Mesenchymal stem cell (in vitro differentiated cells and primary cell): ENCODE measurements at regions not wholly inside any gene's neighbourhood (a gene's known extent, or its start where the extent isn't known, plus 50 kb on each side); places are given as distances from the start of the nearest gene placed in this dataset.
A peak's percentile ranks its signal among the peaks of the same experiment; 100 is the strongest.
"Not testable (repeated sequence)": the region's sequence is repeated elsewhere in the genome, so short reads cannot be mapped to it uniquely, and the experiment has no call there.

Experiments
- DNase-seq: peaks from one replicate; pipeline ENCODE4 v3.0.0-alpha.2; 2013
- H2AFZ ChIP-seq: one replicate; pipeline ENCODE4 v1.6.1; 2013; ENCODE audit warnings: low read depth, mild to moderate bottlenecking, control low read depth, inconsistent platforms, low read length, moderate library complexity
- H2AK5ac ChIP-seq: 2 replicates; pipeline ENCODE4 v1.6.1; 2013; ENCODE audit warnings: low read length, moderate library complexity, mild to moderate bottlenecking, inconsistent platforms; ENCODE audit not compliant: severe bottlenecking
- H2BK120ac ChIP-seq: one replicate; pipeline ENCODE4 v1.6.1; 2013; ENCODE audit warnings: low read depth, mild to moderate bottlenecking, inconsistent platforms, low read length, moderate library complexity
- H2BK12ac ChIP-seq, 2 experiments: one replicate each; pipeline ENCODE4 v1.6.1; 2013; ENCODE audit warnings: inconsistent platforms in 2 of 2, low read length in 2 of 2, mild to moderate bottlenecking in 2 of 2, moderate library complexity in 2 of 2, control low read depth in 1 of 2
- H2BK15ac ChIP-seq: one replicate; pipeline ENCODE4 v1.6.1; 2013; ENCODE audit warnings: mild to moderate bottlenecking, low read depth, inconsistent platforms; ENCODE audit not compliant: poor library complexity, severe bottlenecking
- H2BK5ac ChIP-seq: 2 replicates; pipeline ENCODE4 v1.6.1; 2013; ENCODE audit warnings: low read depth, mild to moderate bottlenecking, low read length, control low read depth, inconsistent platforms; ENCODE audit not compliant: poor library complexity, severe bottlenecking
- H3K14ac ChIP-seq, 2 experiments: one replicate each; pipeline ENCODE4 v1.6.1; 2013; ENCODE audit warnings: inconsistent platforms in 2 of 2, low read length in 2 of 2, control low read depth in 1 of 2, mild to moderate bottlenecking in 1 of 2, moderate library complexity in 1 of 2
- H3K18ac ChIP-seq, 2 experiments: one replicate each; pipeline ENCODE4 v1.6.1; 2013; ENCODE audit warnings: inconsistent platforms in 2 of 2, low read length in 2 of 2, control low read depth in 1 of 2, low read depth in 1 of 2, mild to moderate bottlenecking in 1 of 2
- H3K23ac ChIP-seq, 2 experiments: one replicate each; pipeline ENCODE4 v1.6.1; 2013; ENCODE audit warnings: inconsistent platforms in 2 of 2, low read length in 2 of 2, mild to moderate bottlenecking in 2 of 2, moderate library complexity in 2 of 2, control low read depth in 1 of 2
- H3K27ac ChIP-seq: 2 replicates; pipeline ENCODE4 v1.5.1; 2013; ENCODE audit warnings: mild to moderate bottlenecking, moderate library complexity, low read length, control low read depth, inconsistent platforms; ENCODE audit not compliant: poor library complexity, severe bottlenecking
- H3K27me3 ChIP-seq, 2 experiments: 2 replicates each; pipeline versions ENCODE4 v1.6.1 to v1.7.0; 2013; ENCODE audit warnings: low read length in 2 of 2, mild to moderate bottlenecking in 2 of 2, moderate library complexity in 2 of 2, control low read depth in 1 of 2, inconsistent platforms in 1 of 2; ENCODE audit not compliant: control insufficient read depth in 1 of 2, insufficient read depth in 1 of 2
- H3K36me3 ChIP-seq, 2 experiments: 2 replicates each; pipeline versions ENCODE4 v1.6.1 to v1.7.0; 2013; ENCODE audit warnings: low read length in 2 of 2, control low read depth in 1 of 2, inconsistent platforms in 1 of 2, low read depth in 1 of 2, mild to moderate bottlenecking in 1 of 2; ENCODE audit not compliant: insufficient read depth in 2 of 2, control insufficient read depth in 1 of 2
- H3K4ac ChIP-seq, 2 experiments: one replicate each; pipeline ENCODE4 v1.6.1; 2013; ENCODE audit warnings: inconsistent platforms in 2 of 2, low read length in 2 of 2, mild to moderate bottlenecking in 2 of 2, moderate library complexity in 2 of 2, control low read depth in 1 of 2, low read depth in 1 of 2
- H3K4me1 ChIP-seq: 2 replicates; pipeline ENCODE4 v1.6.1; 2013; ENCODE audit warnings: low read depth, low read length, control low read depth; ENCODE audit not compliant: control insufficient read depth, insufficient read depth
- H3K4me2 ChIP-seq: 2 replicates; pipeline ENCODE4 v1.6.1; 2013; ENCODE audit warnings: low read length, mild to moderate bottlenecking, inconsistent platforms; ENCODE audit not compliant: poor library complexity, severe bottlenecking
- H3K4me3 ChIP-seq, 2 experiments: 2 replicates each; pipeline versions ENCODE4 v1.5.1 to v1.7.0; 2013; ENCODE audit warnings: low read length in 2 of 2, mild to moderate bottlenecking in 2 of 2, control low read depth in 1 of 2, low read depth in 1 of 2; ENCODE audit not compliant: insufficient read depth in 1 of 2
- H3K79me1 ChIP-seq: replicated peaks from 2 replicates; pipeline ENCODE4 v1.6.1; 2013; ENCODE audit warnings: mild to moderate bottlenecking, control low read depth, low read length, inconsistent platforms; ENCODE audit not compliant: poor library complexity, severe bottlenecking
- H3K9ac ChIP-seq: 2 replicates; pipeline ENCODE4 v1.7.0; 2013; ENCODE audit warnings: mild to moderate bottlenecking, low read length, moderate library complexity
- H3K9me3 ChIP-seq: 2 replicates; pipeline ENCODE4 v1.7.0; 2013; ENCODE audit warnings: mild to moderate bottlenecking, low read length; ENCODE audit not compliant: control insufficient read depth
- H4K8ac ChIP-seq: one replicate; pipeline ENCODE4 v1.6.1; 2013; ENCODE audit warnings: inconsistent platforms, mild to moderate bottlenecking, low read length, moderate library complexity
- H4K91ac ChIP-seq: one replicate; pipeline ENCODE4 v1.6.1; 2013; ENCODE audit warnings: mild to moderate bottlenecking, low read length, inconsistent platforms
- WGBS: methylation state at CpG from one replicate; pipeline ENCODE4 v1.1.7; 2013; ENCODE audit warnings: mixed read lengths; 5-methylcytosine and 5-hydroxymethylcytosine counted together

DNA sequence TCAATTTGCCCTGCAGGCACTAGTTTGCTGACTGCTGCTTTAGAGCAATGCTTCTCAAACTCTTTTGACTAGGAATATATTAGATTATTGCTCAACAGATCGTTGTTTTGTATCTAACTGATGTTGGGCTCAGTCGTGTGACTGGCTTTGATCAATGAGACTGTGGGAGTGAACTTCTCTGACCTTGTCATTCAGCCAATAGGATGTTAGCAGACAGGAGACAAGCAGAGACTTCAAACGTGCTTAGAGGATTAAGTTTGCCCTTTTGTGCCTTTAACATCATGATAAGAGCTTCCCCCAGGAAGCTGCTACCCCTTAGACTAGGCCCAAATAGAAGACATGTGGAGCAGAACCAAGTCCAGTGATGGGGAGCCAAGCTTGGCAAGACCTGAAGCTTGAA lies 76.7 kb upstream of the ELK3 start:
- Histone ChIP-seq H3K27me3 (peaks cover 0 to 11% of the 10 kb centered on the region in 2 experiments), H3K9me3 (peaks cover 2% of the 10 kb centered on the region), H3K9ac (no peak overlapping the region), H2BK5ac (no peak overlapping the region), H2AK5ac (no peak overlapping the region), H3K4me1 (no peaks in the 10 kb centered on the region), H4K91ac (no peak overlapping the region), H3K4me2 (no peak overlapping the region), H2BK12ac (no peak overlapping the region), H3K79me1 (no peaks in the 10 kb centered on the region), H3K14ac (no peak overlapping the region), H2AFZ (no peak overlapping the region), H3K4me3 (no peak overlapping the region), H4K8ac (no peak overlapping the region), H3K4ac (no peak overlapping the region), H3K36me3 (no peaks in the 10 kb centered on the region), H3K27ac (no peak overlapping the region), H2BK15ac (no peak overlapping the region), H3K23ac (no peak overlapping the region), H2BK120ac (no peak overlapping the region), H3K18ac (no peak overlapping the region)
- WGBS: 51% methylated on average over 3 of the region's 3 CpGs
- no peak for DNase-seq

DNA sequence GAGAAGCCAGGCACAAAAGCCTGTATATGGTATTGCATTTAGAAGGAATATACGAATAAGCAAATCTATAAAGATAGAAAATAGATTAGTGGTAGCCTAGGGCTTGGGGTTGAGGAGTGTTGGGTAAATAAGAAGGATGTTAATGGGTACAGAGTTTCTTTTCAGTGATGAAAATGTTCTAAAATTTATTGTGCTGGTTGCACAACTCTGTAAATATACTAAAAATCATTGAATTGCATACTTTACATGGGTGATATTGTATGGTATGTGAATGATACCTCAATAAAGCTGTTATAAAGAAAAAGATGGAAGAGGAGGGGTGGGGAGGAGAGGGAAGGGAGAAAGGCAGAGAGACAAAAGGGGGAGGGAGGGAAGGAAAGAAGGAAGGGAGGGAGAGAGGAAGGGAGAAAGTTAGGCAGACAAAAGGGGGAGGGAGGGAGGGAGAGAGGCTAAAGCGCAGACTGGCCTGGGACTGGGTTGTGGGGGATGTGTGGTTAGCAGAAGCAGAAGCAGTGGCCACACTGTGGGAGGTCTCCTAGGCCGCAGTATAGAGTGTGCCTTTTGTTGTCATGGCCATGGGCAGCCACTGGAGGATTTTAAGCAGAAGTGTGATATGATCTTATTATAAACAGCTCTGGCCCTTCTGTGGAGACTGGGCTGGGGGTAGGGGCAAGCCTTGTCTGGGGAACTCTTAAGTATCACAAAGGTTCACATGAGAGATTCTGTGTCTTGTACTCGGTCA lies 73.6 kb upstream of the ELK3 start:
- Histone ChIP-seq H3K4me1 (no peaks in the 10 kb centered on the region), H2AK5ac (no peak overlapping the region), H3K4ac (no peak overlapping the region), H2BK12ac (no peak overlapping the region), H3K4me3 (no peak overlapping the region), H3K9ac (no peak overlapping the region), H3K27ac (no peak overlapping the region), H3K36me3 (no peaks in the 10 kb centered on the region), H3K14ac (no peak overlapping the region), H2AFZ (no peak overlapping the region), H4K91ac (no peak overlapping the region), H3K9me3 (no peaks in the 10 kb centered on the region), H3K18ac (no peak overlapping the region), H3K79me1 (no peaks in the 10 kb centered on the region), H3K27me3 (peaks cover 0 to 4% of the 10 kb centered on the region in 2 experiments), H2BK15ac (no peak overlapping the region), H3K4me2 (no peak overlapping the region), H4K8ac (peak overlapping the region; percentile 49), H2BK120ac (no peak overlapping the region), H2BK5ac (no peak overlapping the region), H3K23ac (no peak overlapping the region)
- peak; percentile 64 for DNase-seq
- WGBS: 45% methylated on average over 4 of the region's 4 CpGs

DNA sequence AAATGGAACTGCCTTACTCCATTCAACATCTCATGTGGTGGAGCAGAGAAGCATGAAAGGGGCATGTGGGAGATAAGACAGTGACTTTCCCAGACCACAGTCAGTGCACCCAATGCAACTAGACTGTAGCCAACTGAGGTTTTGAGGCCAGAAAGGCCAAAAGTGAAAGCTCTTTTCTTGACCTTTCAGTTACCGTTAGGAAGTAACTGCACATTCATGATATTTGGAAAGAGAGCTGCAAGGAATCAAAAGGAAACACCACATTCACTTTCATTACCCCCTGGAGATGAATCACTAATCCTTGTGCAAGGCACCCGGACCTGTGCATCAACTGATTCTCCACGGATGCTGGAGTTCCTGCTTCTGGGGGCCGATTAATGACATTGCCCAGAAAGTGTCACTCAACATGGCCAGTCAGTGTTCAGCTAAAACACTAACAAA lies 72.9 kb upstream of the ELK3 start:
- Histone ChIP-seq H3K36me3 (no peaks in the 10 kb centered on the region), H3K4me3 (peak overlapping the region in 1 of 2 experiments; percentile 22), H3K9ac (no peak overlapping the region), H3K79me1 (no peaks in the 10 kb centered on the region), H2BK15ac (no peak overlapping the region), H3K9me3 (no peaks in the 10 kb centered on the region), H2BK120ac (no peak overlapping the region), H3K4ac (no peak overlapping the region), H3K27me3 (peaks cover 0 to 4% of the 10 kb centered on the region in 2 experiments), H3K18ac (no peak overlapping the region), H3K14ac (no peak overlapping the region), H4K91ac (no peak overlapping the region), H3K27ac (no peak overlapping the region), H2BK12ac (no peak overlapping the region), H2BK5ac (no peak overlapping the region), H2AK5ac (no peak overlapping the region), H2AFZ (no peak overlapping the region), H3K4me1 (no peaks in the 10 kb centered on the region), H3K23ac (no peak overlapping the region), H4K8ac (no peak overlapping the region), H3K4me2 (no peak overlapping the region)
- peak; percentile 43 for DNase-seq
- 61% methylated on average over 4 of the region's 4 CpGs for WGBS

DNA sequence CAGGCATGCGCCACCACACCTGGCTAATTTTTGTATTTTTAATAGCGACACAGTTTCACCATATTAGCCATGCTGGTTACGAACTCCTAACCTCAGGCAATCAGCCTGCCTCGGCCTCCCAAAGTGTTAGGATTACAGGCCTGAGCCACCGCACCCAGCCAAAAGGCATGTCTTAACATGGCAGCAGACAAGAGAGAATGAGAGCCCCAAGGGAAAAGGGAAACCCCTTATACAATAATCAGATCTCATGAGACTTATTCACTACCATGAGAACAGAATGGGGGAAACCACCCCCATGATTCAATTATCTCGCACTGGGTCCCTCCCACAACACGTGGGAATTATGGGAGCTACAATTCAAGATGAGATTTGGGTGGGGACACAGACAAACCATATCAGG lies 65.9 kb upstream of the ELK3 start:
- H4K8ac ChIP-seq, H2BK5ac ChIP-seq, H2BK12ac ChIP-seq, H3K4ac ChIP-seq, H3K27ac ChIP-seq, H2AK5ac ChIP-seq, H2AFZ ChIP-seq, H2BK15ac ChIP-seq, H3K4me1 ChIP-seq, H3K14ac ChIP-seq, H3K9ac ChIP-seq, H3K4me2 ChIP-seq, H3K4me3 ChIP-seq, H3K18ac ChIP-seq, H3K23ac ChIP-seq, H4K91ac ChIP-seq, H3K36me3 ChIP-seq, H3K79me1 ChIP-seq, DNase-seq, H2BK120ac ChIP-seq, H3K9me3 ChIP-seq: not testable (repeated sequence)
- peaks cover 12 to 41% of the 10 kb centered on the region in 2 experiments for H3K27me3 ChIP-seq
- 90% methylated on average over 7 of the region's 7 CpGs for WGBS
